HUES6 (cell line): ENCODE measurements at regions not wholly inside any gene's neighbourhood (a gene's known extent, or its start where the extent isn't known, plus 50 kb on each side); places are given as distances from the start of the nearest gene placed in this dataset.
"Not testable (repeated sequence)": the region's sequence is repeated elsewhere in the genome, so short reads cannot be mapped to it uniquely, and the experiment has no call there.

Experiments
- H3K27ac ChIP-seq: 2 replicates; pipeline ENCODE4 v1.7.0; 2013; ENCODE audit warnings: low read depth, mild to moderate bottlenecking, low read length, inconsistent platforms
- H3K27me3 ChIP-seq: 2 replicates; pipeline ENCODE4 v1.6.1; 2013; ENCODE audit warnings: low read length; ENCODE audit not compliant: control insufficient read depth, insufficient read depth
- H3K36me3 ChIP-seq: 2 replicates; pipeline ENCODE4 v1.6.1; 2013; ENCODE audit warnings: low read length; ENCODE audit not compliant: control insufficient read depth, insufficient read depth
- H3K4me1 ChIP-seq: 2 replicates; pipeline ENCODE4 v1.6.1; 2013; ENCODE audit warnings: low read length; ENCODE audit not compliant: control insufficient read depth, insufficient read depth
- H3K4me3 ChIP-seq: 2 replicates; pipeline ENCODE4 v1.5.1; 2013; ENCODE audit warnings: low read depth, low read length
- H3K9ac ChIP-seq: one replicate; pipeline ENCODE4 v1.6.1; 2013; ENCODE audit warnings: mild to moderate bottlenecking, low read length
- H3K9me3 ChIP-seq: 2 replicates; pipeline ENCODE4 v1.6.1; 2013; ENCODE audit warnings: low read depth, low read length; ENCODE audit not compliant: control insufficient read depth, insufficient read depth

- Histone ChIP-seq H3K27ac (no peak overlapping the region), H3K27me3 (peaks cover 100% of the 10 kb centered on the region), H3K36me3 (no peaks in the 10 kb centered on the region), H3K9ac (peak overlapping the region; percentile 42), H3K9me3 (no peaks in the 10 kb centered on the region), H3K4me1 (peaks cover 11% of the 10 kb centered on the region; the same call in 1 of the 2 replicates), H3K4me3 (peak overlapping the region; percentile 74)
Measured at GRCh38 chr11:16604794-16605388, 133.6 kb upstream of the C11orf58 start.

GRCh38 chr11:16603890-16604793 lies 134.3 kb upstream of the C11orf58 start:
- Histone ChIP-seq H3K27me3 (peaks cover 100% of the 10 kb centered on the region), H3K9ac (peak overlapping the region; percentile 32), H3K4me3 (peak overlapping the region; percentile 74), H3K36me3 (no peaks in the 10 kb centered on the region), H3K27ac (no peak overlapping the region), H3K9me3 (no peaks in the 10 kb centered on the region), H3K4me1 (peaks cover 11% of the 10 kb centered on the region; the same call in 1 of the 2 replicates)

- Histone ChIP-seq H3K9ac (no peak overlapping the region), H3K27me3 (peaks cover 100% of the 10 kb centered on the region), H3K4me3 (no peak overlapping the region), H3K27ac (no peak overlapping the region), H3K9me3 (no peaks in the 10 kb centered on the region), H3K4me1 (peaks cover 11% of the 10 kb centered on the region; the same call in 1 of the 2 replicates), H3K36me3 (no peaks in the 10 kb centered on the region)
Measured at GRCh38 chr11:16603245-16603644, 135.2 kb upstream of the C11orf58 start.

GRCh38 chr11:16598906-16599305 lies 139.5 kb upstream of the C11orf58 start:
- H3K4me1 ChIP-seq, result peaks cover 1% of the 10 kb centered on the region; the same call in 1 of the 2 replicates
- H3K4me3 ChIP-seq, result no peak overlapping the region
- H3K9me3 ChIP-seq, result no peaks in the 10 kb centered on the region
- peaks cover 71% of the 10 kb centered on the region for H3K27me3 ChIP-seq
- no peak overlapping the region for H3K9ac ChIP-seq
- H3K27ac ChIP-seq, result no peak overlapping the region
- no peaks in the 10 kb centered on the region for H3K36me3 ChIP-seq

GRCh38 chr11:16598032-16598431 lies 140.4 kb upstream of the C11orf58 start:
- no peak overlapping the region for H3K9ac ChIP-seq
- H3K9me3 ChIP-seq, result no peaks in the 10 kb centered on the region
- no peaks in the 10 kb centered on the region for H3K4me1 ChIP-seq
- H3K36me3 ChIP-seq, result no peaks in the 10 kb centered on the region
- no peak overlapping the region for H3K27ac ChIP-seq
- no peak overlapping the region for H3K4me3 ChIP-seq
- peaks cover 62% of the 10 kb centered on the region for H3K27me3 ChIP-seq

GRCh38 chr11:16596231-16596630 lies 142.2 kb upstream of the C11orf58 start:
- H3K36me3 ChIP-seq, result no peaks in the 10 kb centered on the region
- peaks cover 46% of the 10 kb centered on the region for H3K27me3 ChIP-seq
- H3K27ac ChIP-seq, result no peak overlapping the region
- H3K9me3 ChIP-seq, result no peaks in the 10 kb centered on the region
- no peak overlapping the region for H3K9ac ChIP-seq
- H3K4me3 ChIP-seq, result no peak overlapping the region
- H3K4me1 ChIP-seq, result no peaks in the 10 kb centered on the region

- Histone ChIP-seq H3K27me3 (peaks cover 11% of the 10 kb centered on the region), H3K4me1 (no peaks in the 10 kb centered on the region), H3K9me3 (no peaks in the 10 kb centered on the region), H3K4me3 (no peak overlapping the region), H3K36me3 (no peaks in the 10 kb centered on the region), H3K9ac (no peak overlapping the region), H3K27ac (no peak overlapping the region)
Measured at GRCh38 chr11:16591157-16591556, 147.3 kb upstream of the C11orf58 start.

- H3K4me3 ChIP-seq, result no peak overlapping the region
- peaks cover 10% of the 10 kb centered on the region for H3K27me3 ChIP-seq
- no peaks in the 10 kb centered on the region for H3K4me1 ChIP-seq
- no peak overlapping the region for H3K27ac ChIP-seq
- no peaks in the 10 kb centered on the region for H3K9me3 ChIP-seq
- H3K36me3 ChIP-seq, result no peaks in the 10 kb centered on the region
- H3K9ac ChIP-seq, result no peak overlapping the region
Measured at GRCh38 chr11:16587670-16588069, 150.8 kb upstream of the C11orf58 start.

GRCh38 chr11:16584569-16584968 lies 153.9 kb upstream of the C11orf58 start:
- Histone ChIP-seq H3K9me3 (no peaks in the 10 kb centered on the region), H3K27ac (no peak overlapping the region), H3K36me3 (no peaks in the 10 kb centered on the region), H3K4me1 (no peaks in the 10 kb centered on the region), H3K4me3 (no peak overlapping the region), H3K9ac (no peak overlapping the region), H3K27me3 (peaks cover 9% of the 10 kb centered on the region)

- not testable (repeated sequence) for H3K27me3 ChIP-seq, H3K36me3 ChIP-seq, H3K9ac ChIP-seq, H3K27ac ChIP-seq, H3K9me3 ChIP-seq, H3K4me1 ChIP-seq, H3K4me3 ChIP-seq
Measured at GRCh38 chr11:16581078-16581477, 157.4 kb upstream of the C11orf58 start.

GRCh38 chr11:16577490-16577889 lies 161.0 kb upstream of the C11orf58 start:
- Histone ChIP-seq H3K36me3 (no peaks in the 10 kb centered on the region), H3K4me3 (no peak overlapping the region), H3K4me1 (no peaks in the 10 kb centered on the region), H3K27me3 (no peaks in the 10 kb centered on the region; the same call in 1 of the 2 replicates), H3K9me3 (no peaks in the 10 kb centered on the region), H3K9ac (no peak overlapping the region), H3K27ac (no peak overlapping the region)
